DMS53 treated with DMSO at 0.1 percent for 48 hours (cell line): ENCODE measurements at regions not wholly inside any gene's neighbourhood (a gene's known extent, or its start where the extent isn't known, plus 50 kb on each side); places are given as distances from the start of the nearest gene placed in this dataset.

Experiments used
- DNase-seq: peaks from one replicate; lab custom pipeline; 2025; ENCODE audit not compliant: unreplicated experiment; lab: John Stamatoyannopoulos, UW

DNA sequence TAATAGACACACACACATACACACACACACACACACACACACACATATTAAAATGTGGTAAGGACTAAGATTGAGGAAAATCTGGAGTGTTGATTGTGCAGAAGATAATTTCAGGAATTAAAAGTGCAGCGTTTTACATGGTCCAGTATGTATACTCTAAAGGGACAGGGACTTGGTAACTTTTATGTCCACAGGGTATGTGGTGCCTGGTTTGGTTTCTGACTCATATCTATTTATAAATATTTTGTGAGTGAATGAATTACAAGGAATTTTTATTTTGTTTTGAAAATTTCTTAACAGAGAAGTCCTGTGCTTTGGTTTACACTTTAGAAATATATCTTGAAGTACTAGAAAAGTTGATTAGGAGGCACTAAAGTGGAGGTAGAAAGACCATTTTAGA is 287.7 kb upstream of the NXPH2 start:
- no peak for DNase-seq

DNA sequence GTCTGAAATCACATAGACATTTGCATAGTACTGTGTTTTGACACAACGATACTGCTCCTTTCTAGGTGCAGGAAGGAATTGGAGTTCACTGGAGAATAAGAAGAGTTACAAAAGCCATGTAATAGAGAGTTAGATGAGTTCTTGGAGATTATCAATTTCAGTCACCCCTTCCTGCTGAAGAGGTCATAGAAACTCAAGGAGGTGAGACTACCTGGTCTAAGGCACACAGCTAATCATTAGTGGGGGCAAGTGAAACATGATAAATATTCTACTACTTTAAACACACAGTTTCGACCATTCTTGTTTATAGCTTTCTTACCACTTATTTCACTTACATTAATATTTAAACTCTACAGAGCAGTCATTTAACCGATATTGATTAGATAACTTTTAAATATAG is 286.9 kb upstream of the NXPH2 start:
- no peak for DNase-seq

DNA sequence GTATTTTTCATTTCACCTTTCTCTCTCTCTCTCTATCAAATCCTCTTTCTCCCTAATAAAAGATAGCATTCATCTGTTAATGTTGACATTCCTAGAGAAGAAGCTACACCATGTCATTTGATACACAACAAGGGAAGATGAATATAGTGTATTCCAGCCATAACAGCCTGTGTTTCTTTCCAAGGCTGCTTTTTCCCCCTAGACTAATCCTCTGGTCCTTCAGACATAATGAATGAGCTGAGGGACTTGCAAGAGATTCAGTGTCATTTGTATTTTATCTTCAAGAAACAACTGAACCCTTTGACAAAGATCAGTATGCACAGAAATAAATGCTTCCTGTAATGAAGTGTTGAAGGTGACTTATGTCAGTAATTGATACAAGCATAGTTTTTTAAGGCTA is 284.0 kb upstream of the NXPH2 start:
- DNase-seq, result no peak

DNA sequence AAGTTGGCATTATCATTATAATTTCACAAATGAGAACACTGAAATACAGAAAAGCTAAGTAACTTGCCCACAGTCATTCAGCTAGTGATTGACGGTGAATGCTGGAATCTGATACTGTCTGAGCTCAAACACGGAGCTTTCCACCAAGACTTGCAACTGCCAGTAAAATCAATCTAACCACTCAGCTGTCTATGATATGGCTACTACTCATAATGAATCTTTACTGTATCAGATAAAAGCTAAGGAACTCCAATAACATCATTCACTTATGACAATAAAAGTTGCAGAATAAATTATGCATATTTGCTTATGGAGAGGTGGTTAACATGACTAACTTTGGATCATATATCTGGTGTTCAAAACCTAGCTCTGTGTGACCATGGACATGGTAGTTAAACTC is 279.4 kb upstream of the NXPH2 start:
- DNase-seq, result no peak

DNA sequence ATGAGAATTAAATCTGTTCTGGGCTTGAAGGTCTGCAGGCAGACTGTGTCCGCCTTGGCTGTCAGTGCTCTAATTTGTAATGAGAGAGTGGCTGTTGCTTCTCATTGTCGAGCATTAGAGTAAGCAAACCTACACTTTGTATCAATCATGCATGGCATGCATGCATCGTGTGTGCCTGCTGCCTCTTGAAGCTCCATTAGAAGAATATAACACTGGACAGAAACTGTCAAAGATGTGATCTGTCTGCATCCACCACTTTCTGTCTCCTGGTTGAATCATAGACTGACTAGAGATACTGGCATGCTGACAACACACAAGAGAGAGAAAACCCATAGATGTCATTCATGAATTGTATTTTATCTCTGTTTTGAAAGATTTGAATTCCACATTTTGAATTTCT is 275.0 kb upstream of the NXPH2 start:
- DNase-seq, result no peak

DNA sequence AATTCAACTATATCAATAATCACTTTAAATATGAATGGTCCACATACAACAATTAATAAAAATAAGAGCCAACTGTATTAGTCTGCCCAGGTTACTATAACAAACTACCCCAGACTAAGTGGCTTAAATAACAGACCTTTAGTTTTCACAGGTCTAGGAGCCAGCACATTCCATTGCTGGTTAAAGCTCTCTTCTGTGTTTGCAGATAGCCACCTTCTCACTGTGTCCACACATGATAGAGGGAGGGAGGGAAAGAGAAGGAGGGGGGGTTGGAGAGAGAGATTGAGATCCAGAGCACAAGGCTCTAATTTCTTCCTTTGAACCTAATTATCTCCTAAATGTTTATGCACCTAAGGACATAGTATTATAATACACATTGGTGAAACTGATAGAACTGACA is 267.8 kb upstream of the NXPH2 start:
- no peak for DNase-seq

DNA sequence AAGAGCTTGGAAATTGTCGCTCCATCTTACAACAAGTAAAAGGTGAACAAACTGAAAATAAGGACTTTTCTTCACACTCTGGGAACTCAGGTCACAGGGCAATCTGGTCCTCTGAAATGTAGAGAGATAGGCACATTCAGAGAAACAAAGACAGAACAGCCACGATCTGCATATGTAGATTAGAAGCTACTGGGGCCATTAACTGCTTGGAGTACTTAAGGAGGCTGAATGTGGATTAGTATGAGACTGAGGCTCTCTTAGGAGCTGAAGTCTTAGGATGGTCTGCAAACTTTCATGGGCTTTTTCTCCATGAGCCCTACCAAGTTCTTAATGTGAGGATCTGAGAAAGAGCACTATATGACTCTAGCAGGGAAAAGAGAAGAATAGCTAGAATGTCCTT is 265.3 kb upstream of the NXPH2 start:
- no peak for DNase-seq

DNA sequence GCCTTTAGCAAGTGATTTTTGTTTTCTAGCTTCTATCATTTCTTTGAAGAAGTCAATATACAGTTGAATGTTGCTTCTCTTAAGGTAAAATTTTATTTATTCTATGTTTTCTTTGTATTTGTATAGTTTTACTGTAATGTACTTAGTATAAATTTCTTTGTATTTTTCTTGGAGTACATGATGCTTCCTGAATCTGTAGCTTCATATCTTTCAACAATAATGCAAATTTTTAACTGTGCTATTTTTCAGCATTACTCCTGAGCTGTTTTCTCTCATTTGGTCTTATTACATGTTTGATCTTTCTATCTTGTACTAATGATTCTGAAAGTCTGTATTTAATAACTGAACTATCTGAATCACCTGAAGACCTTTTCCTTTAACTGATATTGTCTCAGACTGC is 253.9 kb upstream of the NXPH2 start:
- no peak for DNase-seq

DNA sequence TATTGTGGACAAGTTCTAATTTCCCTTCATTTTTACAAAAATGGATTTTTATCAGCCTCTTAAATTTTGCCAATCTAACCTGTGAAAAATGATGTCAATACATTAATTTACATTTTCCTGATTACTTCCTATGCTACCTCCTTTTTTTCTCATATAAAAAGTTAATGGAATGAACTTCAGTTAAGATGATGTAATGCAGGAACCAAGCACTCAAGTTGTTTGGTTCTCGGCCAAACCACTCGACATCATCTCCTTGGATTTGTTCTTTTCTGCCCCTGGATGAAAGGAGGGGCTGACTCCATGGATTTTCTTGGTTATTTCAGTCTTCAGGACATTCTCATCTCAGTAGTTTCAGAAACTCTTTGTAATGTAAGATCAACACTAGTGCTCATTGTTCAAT is 253.1 kb upstream of the NXPH2 start:
- no peak for DNase-seq

DNA sequence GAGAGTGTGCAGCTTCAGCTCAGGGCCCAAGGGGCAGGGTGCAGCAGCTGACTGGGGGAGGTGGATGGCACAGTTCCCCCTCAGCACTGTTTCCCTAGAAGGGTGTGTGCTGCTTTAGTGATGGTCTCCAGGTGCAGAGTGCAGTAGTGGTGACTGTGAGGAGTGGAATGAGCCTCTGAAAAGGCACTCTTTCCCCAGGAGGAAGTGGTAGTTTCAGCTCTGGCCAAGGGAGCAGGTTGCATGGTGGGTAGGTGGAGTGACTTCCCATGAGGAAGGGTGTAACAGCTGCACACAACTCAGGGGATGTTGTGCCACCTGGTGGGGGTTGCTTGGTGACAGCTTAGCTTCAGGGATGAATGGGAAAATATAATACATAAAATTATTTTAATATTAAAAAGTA is 251.5 kb upstream of the NXPH2 start:
- no peak for DNase-seq

DNA sequence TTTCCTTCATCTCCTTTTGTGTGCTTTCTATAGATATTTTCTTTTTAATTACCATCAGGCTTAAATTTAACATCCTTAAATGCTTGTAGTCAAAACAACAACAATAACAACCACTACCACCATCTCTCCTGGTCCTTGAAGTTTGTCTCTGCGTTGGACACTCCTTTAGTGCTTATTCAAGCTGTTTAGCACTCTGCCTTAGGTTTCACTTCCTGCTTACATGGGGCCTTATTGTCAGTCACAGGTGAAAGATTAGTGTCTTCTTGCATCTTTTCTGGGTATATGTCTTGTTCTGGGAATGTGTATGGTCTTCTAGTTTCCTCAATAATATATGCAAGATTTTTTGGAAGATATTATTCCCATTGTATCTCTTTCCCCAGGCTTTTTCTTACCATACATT is 240.1 kb upstream of the NXPH2 start:
- DNase-seq, result no peak

DNA sequence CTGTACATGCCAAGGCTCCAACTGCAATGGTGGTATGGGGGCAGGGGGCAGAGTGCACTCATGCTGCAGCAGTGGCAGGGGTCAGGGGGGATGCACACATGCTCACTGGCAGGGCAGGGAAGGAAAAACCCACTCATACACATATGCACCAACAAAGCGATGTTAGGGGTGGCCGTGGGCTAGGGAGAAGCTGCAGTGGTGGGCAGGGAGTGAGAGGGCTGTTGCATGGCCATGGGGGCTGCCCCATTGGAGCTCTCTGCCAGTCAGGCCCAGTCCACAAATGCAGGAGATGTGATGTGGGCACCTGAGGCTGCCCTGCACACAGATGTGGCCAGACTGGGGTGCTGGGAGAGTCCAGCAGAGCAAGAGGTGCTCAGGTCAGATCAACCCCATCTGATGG is 238.1 kb upstream of the NXPH2 start:
- DNase-seq, result no peak

DNA sequence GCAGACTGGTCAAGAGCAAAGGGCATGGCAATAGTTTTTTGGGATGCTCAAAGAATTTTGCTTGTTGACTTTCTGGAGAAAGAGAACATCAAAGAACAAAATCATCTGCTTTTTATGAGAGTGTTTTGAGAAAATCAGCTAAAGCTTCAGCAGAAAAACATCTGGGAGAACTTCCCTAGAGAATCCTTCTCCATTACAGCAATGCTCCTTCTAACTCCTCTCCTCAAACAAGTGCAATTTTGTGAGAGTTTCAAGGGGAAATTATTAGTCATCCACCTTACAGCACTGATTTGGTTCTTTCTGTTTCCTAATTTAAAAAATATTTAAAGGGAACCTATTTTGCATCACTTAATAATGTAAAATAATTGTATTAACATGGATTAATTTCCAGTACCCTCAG is 226.9 kb upstream of the NXPH2 start:
- DNase-seq, result no peak

DNA sequence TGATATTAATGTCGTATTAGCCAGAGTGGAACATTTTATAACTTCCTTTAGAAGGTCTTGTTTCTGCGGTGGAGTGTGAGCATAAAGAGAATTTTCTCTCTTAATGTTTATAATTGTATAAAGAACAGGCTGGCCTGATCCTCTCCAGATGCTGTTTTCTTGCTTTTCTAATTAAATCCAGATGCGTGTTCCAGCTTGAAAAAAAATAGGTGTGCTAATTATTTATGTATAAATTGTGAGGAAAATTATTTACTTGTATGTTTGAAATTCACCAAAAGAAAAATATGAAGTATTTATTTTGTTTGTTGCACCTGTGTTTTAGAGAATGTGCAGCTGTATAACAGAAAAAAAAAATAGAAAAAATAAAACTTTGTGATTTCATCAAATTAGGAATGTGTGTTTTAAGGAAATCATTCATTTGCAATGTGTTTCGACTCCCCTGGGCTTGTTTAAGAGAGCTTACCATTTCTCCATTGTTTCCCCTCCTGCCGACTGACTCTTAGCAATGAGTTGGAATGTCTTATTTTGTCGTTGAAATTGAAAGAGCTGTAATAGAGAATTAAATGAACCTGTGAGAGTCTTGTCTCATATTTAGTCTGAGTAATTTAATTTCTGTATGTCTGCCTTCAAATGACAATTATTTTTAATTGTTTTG is 220.1 kb upstream of the NXPH2 start:
- no peak for DNase-seq

DNA sequence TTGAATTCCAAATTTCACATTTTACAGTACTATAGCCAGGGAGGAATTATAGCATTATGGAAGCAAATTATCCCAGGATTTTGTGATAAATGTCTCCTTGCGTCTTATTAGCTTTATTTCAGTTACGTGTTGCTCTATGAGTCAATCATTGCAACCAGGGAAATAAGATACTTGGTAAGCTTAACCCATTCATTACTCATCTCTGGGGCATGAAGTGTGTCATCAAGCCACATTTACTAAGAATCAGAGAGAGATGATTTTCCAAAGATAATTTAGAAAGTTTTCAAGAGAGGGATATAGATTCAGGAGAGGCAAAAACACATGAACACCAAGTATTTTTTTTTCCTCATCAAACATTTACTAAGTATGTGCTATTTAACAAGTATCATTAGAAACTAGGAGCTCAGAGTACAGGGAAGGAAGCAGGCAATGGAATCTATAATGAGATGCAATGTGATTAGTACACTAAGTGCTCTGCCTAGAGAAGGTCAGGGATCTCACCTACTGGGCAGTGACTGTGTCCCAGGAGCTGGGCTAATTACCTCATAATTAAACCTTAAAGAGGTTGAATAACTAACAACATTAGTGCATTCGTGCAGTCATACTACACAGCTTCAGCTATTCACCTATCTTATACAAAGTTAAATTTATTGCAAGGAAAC is 217.8 kb upstream of the NXPH2 start:
- DNase-seq, result no peak

DNA sequence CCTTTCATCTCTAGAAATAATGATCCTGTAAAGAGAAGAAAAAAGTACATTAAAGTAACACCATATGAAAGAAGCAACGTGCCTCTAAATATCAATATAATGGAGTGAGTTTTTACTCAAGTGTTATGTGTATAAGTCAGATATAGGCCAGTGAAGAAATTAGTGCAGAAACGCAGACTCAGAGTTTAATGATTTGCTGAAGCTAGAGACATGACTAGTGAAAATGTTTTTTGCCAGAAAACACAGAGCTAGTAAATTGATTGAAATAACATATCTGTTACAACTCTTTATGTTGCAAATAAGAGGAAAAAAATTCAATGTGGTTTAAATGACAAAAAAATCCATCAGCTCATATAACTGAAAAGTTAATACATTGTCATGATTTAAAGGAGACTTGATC is 217.2 kb upstream of the NXPH2 start:
- no peak for DNase-seq

DNA sequence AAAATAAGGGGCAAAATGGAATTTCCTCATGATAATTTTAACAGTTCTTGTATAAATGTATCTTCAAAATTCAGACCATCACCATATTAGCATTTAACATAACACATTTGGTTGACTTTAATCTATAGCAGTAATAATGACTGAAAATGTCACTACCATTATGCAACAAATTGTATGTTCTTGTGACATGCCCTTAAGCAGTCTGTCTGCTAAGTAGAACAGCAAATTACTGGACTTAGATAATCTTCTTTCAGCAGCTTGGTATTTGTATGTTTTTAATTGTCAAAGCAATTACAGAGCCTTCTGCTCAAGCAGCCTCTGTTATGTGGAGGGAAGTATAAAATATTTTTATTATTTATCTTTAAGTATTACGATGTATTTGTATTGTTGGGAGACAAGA is 214.3 kb upstream of the NXPH2 start:
- no peak for DNase-seq

DNA sequence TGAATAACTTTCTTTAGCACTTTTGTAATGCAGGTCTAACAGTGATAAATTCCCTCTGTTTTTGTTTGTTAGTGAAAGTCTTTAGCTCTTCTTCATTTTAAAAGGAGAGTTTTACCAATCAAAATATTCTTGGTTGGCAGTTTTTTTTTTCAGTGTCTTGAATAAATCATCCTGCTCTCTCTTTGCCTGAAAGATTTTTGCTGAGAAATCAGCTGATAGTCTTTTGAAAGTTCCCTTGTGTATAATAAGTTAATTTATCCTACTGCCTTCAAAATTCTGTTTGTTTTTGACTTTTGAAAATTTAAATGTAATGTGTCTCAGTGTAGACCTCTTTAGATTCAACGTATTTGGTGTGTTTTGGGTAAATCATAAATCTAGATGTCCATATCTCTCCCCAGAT is 205.7 kb upstream of the NXPH2 start:
- DNase-seq, result no peak

DNA sequence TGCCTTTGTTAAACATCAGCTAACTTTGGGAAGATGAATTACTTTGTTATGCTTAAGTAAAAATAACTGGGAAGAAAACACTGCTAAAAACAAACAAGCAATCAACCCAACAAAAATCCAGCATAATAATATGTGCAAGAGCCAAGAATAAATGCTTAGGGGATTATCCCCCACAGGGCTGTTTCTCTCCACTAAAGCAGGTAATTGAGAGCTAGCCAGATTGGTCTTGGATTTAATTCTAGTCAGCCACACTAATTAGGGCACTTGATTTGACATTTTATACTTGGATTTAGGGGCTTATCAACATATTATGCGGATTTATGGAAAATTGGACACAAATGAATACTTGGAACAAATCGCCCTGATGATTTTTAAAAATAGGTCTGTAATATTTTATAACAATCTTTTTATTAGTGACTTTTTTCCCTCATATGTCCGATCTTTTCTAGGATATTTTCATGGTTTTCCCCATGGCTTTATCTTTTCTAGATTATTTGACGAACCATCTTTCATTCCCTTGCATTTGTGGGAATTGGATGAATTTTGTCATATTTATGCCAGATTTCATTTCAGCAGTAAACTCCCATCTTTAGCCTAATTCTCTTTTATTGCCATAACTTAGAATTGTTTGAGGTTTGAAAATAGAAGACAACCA is 199.1 kb upstream of the NXPH2 start:
- no peak for DNase-seq

DNA sequence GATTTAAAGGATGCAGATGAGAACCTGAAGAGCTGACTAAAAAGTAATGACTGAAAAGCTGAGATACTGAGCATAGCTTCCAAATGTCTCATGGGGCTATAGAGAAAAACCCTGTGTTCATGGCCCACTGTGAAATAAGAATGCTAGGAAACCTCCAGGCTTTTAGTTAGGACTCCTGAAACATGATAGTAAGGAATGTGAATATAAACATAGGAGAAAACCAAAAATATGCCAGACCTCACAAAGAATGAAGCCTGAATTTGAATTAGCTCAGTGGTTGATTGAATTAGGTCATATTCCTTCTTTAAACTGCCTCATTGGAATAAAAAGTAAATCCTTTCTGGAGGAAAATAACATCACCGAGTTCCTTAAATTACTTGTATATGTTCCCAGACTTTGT is 194.5 kb upstream of the NXPH2 start:
- DNase-seq, result no peak

DNA sequence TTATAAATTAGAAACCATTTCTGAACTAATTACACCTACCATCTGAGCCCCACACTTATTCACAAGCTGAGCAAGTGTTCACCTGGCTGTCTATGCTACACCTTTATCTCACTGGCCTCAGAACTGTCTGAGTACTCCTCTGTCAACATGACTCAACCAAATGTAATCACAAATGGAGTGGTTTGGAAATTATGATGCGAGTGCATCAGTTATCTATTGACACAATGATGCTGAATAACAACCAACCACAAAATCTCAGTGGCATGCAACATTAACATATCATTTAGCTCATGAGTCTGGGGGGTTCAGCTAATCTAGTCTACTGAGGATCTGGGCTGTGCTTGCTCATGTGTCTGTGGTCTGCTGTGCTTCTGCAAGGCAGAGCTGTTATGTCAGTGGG is 184.2 kb upstream of the NXPH2 start:
- peak; percentile 34 for DNase-seq

DNA sequence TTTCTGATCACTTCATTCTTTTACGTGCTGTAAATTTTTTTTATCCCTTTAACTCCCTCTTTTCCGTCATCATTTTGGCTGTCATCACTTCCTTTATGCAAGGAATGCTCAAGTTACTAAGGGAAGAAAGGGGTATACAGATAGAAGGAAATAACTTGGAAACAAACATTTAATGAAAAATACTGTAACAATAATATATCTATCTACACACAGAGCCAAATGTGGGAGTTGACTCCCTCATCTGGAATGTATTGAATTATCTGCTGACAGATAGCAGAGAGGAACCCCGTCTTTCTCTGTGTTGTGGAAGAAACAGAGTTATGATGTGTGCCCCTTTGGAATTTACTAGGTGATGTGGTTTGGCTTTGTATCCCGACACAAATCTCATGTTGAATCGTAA is 182.5 kb upstream of the NXPH2 start:
- no peak for DNase-seq

DNA sequence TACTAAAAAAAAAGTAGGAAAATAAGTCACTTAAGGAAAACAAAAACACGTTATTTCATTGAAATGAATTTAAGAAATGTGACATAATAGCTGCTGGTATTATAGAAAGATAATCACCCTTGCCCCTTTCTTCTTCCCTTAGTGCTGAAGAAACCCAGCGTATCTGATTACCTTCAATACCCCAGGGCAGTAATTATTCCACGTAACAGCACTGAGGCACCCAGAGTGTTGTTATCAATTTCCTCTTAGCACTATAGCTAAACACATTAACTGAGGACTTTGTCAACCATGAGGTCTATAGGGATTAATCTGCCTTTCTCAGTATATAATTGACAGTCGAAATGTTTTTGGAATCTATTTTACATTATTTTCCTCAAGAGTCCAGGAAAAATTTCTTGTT is 180.0 kb upstream of the NXPH2 start:
- DNase-seq, result no peak
